HG03103 (cell line): ENCODE measurements at regions not wholly inside any gene's neighbourhood (a gene's known extent, or its start where the extent isn't known, plus 50 kb on each side); places are given as distances from the start of the nearest gene placed in this dataset.
"Not testable (repeated sequence)": the region's sequence is repeated elsewhere in the genome, so short reads cannot be mapped to it uniquely, and the experiment has no call there.

Experiments used
- ATAC-seq: cut with Tn5 transposase; IDR thresholded peaks from one replicate; pipeline ENCODE4 v1.9.1; 2021; ENCODE audit warnings: low read depth; ENCODE audit not compliant: unreplicated experiment

DNA sequence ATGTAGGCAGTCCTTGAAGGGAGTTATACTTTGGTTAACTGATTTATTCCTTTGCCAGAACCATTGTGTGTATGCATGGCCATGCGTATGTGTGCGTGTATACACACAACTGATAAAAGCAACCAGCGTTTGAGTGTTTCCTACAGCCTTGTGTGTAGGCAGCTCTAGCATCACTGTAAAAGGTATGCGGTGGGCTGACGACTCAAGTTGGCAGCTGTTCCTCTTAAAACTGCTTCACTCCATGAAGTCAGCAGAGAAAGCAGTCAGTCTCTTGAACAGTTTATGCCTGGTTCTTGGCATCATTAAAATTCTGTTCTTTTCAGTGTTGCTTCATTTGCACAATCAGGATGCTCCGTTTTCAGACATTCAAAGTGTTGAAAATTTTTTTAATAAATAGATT, 103.5 kb upstream of the FRMPD4 start:
- ATAC-seq = no peak

DNA sequence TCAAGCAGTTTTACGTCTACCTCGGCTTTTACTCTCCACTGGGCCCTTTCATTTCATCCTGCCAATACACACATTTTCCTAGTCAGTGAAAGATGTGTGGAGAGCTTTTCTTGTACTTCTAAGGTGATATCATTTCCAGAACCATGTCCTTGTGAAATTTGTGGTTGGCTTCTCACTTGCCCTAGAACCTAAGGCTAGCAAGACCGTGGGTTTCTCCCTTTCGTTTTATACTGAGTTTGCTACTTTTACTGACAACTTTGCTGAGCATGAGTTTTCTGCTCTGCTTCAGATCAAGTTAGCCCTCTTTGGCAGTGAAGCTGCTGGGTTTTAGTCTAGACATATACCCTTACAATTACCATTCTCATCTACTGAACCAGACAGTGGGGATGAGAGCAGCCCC, 95.7 kb upstream of the FRMPD4 start:
- no peak for ATAC-seq

DNA sequence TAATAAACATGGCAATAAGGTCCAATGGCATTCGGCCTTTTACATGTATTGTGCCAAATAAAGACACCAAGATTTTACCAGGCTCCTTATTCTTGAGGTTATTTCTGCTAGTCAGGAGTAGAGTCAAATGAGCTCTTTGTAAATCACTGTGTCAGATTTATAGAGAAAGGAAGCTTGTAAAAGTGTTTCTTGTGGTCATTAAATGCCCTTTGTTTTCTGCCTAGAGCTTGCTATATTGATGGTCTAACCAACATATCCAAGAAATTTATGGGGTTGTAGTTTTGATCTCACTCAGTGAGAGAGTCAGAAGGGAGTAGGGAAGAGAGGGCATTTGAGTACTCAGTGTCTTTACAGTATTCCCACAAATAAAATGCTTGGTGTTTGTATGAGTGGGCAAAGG, 86.2 kb upstream of the FRMPD4 start:
- no peak for ATAC-seq

DNA sequence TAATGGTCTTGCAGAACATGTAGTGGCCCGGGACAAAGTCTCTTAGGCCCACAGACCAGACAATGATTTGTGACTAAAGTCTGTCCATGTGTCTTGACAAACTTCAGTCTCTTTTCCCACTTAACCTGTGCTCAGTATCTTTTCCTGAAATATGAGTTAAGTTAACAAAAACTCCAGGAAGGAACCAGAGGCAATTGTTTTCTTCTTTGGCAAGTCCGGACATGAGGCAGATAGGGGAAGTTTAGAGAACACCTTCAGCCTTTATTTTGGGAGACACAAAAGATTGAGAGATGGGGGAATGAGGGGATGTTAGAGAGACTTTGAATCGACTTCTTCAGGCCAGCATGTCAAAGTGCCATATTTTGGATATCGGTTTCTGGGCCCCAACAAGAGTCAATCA, 80.2 kb upstream of the FRMPD4 start:
- no peak for ATAC-seq

DNA sequence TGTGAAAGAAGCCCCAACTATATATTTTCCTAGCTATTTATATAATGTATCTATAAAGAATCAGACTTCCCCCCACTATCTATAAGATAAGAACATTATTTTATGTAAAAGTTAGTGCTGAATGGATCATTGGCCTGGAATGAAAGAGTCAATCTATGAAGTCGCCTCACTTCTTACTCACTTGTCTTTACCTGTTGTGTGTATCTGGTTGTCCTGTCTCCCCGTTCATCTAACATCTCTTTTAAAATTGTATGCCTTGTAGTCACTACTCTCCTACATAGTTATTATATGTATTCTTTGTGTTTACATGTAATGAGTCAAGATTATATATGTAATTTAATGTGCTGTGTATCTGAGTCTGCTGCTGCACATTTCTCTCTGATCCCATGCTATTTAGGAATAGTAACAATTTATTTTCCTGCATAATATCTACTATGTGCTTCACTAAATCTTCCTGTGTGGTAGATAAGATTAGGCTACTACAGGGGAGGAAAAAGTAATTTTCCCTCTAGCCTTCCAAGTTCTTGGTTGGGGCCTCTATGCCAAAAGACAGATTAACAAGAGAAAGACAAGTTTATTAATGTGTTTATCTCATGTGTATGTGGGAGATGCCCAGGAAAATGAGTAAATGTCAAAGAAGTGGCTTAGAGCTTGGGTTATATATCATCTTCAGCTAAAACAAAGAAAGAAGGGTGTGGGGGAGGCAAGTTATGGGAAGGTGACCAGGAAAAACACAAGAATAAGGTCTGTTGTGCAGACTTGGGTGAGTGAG, 77.6 kb upstream of the FRMPD4 start:
- no peak for ATAC-seq

DNA sequence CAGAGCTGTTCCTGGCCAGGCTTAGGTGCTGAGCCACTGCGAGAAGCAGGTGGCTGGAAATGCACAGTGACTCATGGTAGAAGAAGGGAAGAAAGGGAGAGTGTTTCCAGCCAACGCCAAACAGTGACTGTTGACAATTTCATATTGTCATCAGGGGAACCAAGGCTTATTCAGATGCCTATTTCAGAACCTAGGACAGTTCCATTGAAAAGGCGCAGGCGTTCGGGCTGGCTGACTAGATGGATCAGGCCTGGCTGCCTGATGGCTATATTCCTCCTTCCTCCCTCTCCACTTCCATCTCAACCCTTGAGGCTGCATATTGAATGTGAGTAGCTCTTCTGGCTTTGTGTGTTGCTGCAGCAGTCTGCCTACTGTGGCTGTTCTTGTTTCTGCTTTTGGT, 73.0 kb upstream of the FRMPD4 start:
- no peak for ATAC-seq

DNA sequence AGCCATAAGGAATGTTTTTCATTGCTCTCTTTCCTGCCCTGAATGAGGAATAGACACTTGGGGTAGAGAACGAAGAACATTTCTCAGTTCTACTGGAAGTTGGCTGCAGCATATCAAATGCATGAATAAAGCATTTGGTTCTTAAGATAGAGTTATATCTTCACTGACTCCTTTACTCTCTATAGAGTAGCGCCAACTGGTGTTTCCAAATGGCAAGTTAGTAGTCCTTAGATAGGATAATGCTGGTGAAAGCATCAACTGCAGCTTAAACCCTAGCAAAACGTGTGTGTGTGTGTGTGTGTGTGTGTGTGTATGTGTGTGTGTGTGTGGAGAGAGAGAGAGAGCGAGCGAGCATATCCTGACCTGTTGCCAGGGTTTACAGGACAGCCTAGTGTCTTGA, 62.2 kb upstream of the FRMPD4 start:
- no peak for ATAC-seq

DNA sequence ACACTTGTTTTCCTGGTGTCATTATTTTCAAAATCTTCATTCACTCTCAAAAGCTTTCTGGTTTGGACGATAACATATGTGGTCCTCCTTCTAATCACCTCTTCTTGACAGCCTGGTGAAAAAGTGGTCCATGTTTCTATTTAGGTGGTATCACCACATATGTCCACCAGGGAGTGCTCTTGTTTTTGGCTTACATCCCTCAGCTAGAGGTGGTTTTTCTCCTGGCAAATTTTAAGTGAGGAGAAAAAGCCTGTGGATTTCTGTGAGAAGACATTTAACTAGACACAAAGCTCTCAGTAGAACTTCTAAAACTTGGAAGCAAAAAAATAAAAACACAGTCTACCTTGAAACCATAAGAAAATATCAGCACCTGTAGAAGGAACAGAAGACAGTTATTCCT, 58.0 kb upstream of the FRMPD4 start:
- no peak for ATAC-seq

DNA sequence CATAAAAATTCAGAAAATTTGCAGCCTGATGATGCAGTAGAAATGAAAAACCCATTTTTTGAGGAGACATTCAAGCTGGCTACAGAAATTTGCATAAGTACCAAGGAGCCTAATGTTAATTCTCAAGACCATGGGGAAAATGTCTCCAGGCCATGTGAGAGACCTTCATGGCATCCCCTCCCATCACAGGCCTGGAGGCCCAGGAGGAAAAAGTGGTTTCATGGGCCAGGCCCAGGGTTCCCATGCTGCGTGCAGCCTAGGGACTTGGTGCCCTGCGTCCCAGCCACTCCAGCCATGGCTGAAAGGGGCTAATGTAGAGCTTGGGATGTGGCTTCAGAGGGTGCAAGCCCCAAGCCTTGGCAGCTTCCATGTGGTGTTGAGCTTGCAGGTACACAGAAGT, 55.3 kb upstream of the FRMPD4 start:
- ATAC-seq = not testable (repeated sequence)
